ENCODE measurements at regions not wholly inside any gene's neighbourhood (a gene's known extent, or its start where the extent isn't known, plus 50 kb on each side); places are given as distances from the start of the nearest gene placed in this dataset.

DNA sequence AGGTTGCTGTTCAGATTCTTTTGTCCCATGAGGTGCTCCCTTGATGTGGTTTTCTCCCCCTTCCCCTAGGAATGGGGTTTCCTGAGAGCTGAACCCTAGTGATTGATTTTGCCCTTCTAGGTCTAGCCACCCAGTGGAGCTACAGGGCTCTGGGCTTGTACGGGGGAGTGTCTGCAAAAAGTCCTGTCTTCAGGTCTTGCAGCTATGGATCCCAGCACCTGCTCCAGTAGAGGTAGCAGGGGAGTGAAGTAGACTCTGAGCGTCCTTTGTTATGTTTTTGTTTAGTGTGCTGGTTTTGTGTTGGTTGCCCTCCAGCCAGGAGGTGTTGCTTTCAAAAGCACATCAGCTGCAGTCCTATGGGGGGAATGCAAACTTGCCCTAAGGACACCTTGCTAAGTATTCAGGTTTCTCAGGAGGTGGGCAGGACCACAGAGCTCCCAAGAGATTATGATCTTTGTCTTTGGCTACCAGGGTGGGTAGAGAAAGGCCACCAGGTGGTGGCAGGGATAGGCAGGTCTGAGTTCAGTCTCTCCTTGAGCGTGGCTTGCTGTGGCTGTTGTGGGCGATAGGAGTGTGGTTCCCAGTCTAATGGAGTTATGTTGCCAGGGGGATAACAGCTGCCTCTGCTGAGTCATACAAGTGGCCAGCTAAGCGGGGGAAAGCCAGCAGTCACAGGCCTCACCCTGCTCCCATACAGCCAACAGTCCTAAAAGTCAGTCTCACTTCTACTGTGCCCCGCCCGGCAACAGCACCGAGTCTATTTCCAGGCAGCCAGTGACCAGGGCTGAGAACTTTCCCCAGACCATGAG, 92.4 kb upstream of the JCAD start:
- TF ChIP-seq POLR2A (IDR thresholded peaks at IDR 0.05) (no peak), CTCF (IDR thresholded peaks at IDR 0.05) (no peak)

Measured in uterus (tissue), 2 donors.